ENCODE measurements at regions not wholly inside any gene's neighbourhood (a gene's known extent, or its start where the extent isn't known, plus 50 kb on each side); places are given as distances from the start of the nearest gene placed in this dataset.
A peak's percentile ranks its signal among the peaks of the same experiment; 100 is the strongest.

- intact Hi-C loops (cut with DNase I), result no loop called here
- DNase-seq (ENCODE audit: extremely low spot score), result peak; percentile 8
Observed at GRCh38 chr2:8216397-8216796, 465.5 kb upstream of the ID2 start.

GRCh38 chr2:8217468-8218030, 464.3 kb upstream of the ID2 start:
- intact Hi-C loops (cut with DNase I), result no loop called here
- Histone ChIP-seq H3K9me3 (no peaks in the 10 kb centered on the region), H3K27ac (replicated peaks in 1 of 4) (no peak overlapping the region), H3K27me3 (no peaks in the 10 kb centered on the region), H3K36me3 (no peaks in the 10 kb centered on the region), H3K4me3 (no peak overlapping the region), H3K4me1 (peaks cover 0 to 15% (median 2%) of the 10 kb centered on the region in 4 donors)
- DNase-seq (ENCODE audit: extremely low spot score), result peak; percentile 57
- 77% methylated on average over 7 of the region's 9 CpGs for WGBS
- TF ChIP-seq POLR2AphosphoS5 (IDR thresholded peaks at IDR 0.05), result no peak
- no peak for TF ChIP-seq POLR2A (IDR thresholded peaks at IDR 0.05; ENCODE audit: low read depth)
- TF ChIP-seq CTCF (IDR thresholded peaks at IDR 0.05), result no peak
- TF ChIP-seq EP300 (IDR thresholded peaks at IDR 0.05), result no peak

More at GRCh38 chr2:8216397-8216796, 465.5 kb upstream of the ID2 start:
- Histone ChIP-seq H3K36me3 (no peaks in the 10 kb centered on the region), H3K27ac (replicated peaks in 1 of 4) (no peak overlapping the region), H3K9me3 (no peaks in the 10 kb centered on the region), H3K4me1 (peaks cover 0 to 15% (median 2%) of the 10 kb centered on the region in 4 donors), H3K27me3 (no peaks in the 10 kb centered on the region), H3K4me3 (no peak overlapping the region)
- 59% methylated on average over 1 of the region's 1 CpG for WGBS
- TF ChIP-seq POLR2AphosphoS5 (IDR thresholded peaks at IDR 0.05) (no peak), EP300 (IDR thresholded peaks at IDR 0.05) (no peak), POLR2A (IDR thresholded peaks at IDR 0.05; ENCODE audit: low read depth) (no peak), CTCF (IDR thresholded peaks at IDR 0.05) (no peak)

GRCh38 chr2:8219096-8219495, 462.8 kb upstream of the ID2 start:
- intact Hi-C loops (cut with DNase I), result no loop called here
- Histone ChIP-seq H3K9me3 (no peaks in the 10 kb centered on the region), H3K27ac (replicated peaks in 1 of 4) (no peak overlapping the region)

GRCh38 chr2:8219631-8220355, 462.1 kb upstream of the ID2 start:
- Histone ChIP-seq H3K27me3 (no peaks in the 10 kb centered on the region), H3K27ac (replicated peaks in 1 of 4) (peak overlapping the region in 1 of 4 donors; percentile 35), H3K9me3 (no peaks in the 10 kb centered on the region), H3K4me3 (no peak overlapping the region), H3K4me1 (peaks cover under 1 to 15% (median 3%) of the 10 kb centered on the region in 4 donors), H3K36me3 (no peaks in the 10 kb centered on the region)
- intact Hi-C loops (cut with DNase I), result no loop called here
- 85% methylated on average over 14 of the region's 22 CpGs for WGBS
- peak; percentile 89 for DNase-seq (ENCODE audit: extremely low spot score)
- no peak for TF ChIP-seq POLR2A (IDR thresholded peaks at IDR 0.05; ENCODE audit: low read depth)
- no peak for TF ChIP-seq CTCF (IDR thresholded peaks at IDR 0.05)
- no peak for TF ChIP-seq POLR2AphosphoS5 (IDR thresholded peaks at IDR 0.05)
- TF ChIP-seq EP300 (IDR thresholded peaks at IDR 0.05), result no peak

More at GRCh38 chr2:8219096-8219495, 462.8 kb upstream of the ID2 start:
- peak; percentile 85 for DNase-seq (ENCODE audit: extremely low spot score)
- Histone ChIP-seq H3K4me1 (peaks cover 0 to 15% (median 2%) of the 10 kb centered on the region in 4 donors), H3K4me3 (no peak overlapping the region), H3K27me3 (no peaks in the 10 kb centered on the region), H3K36me3 (no peaks in the 10 kb centered on the region)
- WGBS, result 87% methylated on average over 8 of the region's 8 CpGs
- no peak for TF ChIP-seq POLR2AphosphoS5 (IDR thresholded peaks at IDR 0.05)
- TF ChIP-seq EP300 (IDR thresholded peaks at IDR 0.05), result no peak
- TF ChIP-seq POLR2A (IDR thresholded peaks at IDR 0.05; ENCODE audit: low read depth), result no peak
- TF ChIP-seq CTCF (IDR thresholded peaks at IDR 0.05), result no peak

All from esophagus muscularis mucosa (tissue), 4 donors.